ENCODE measurements at regions not wholly inside any gene's neighbourhood (a gene's known extent, or its start where the extent isn't known, plus 50 kb on each side); places are given as distances from the start of the nearest gene placed in this dataset.

- Mint-ChIP-seq H3K9me3 (peaks cover 23% of the 10 kb centered on the region), H3K4me3 (no peak overlapping the region), H3K27me3 (ENCODE audit: insufficient read depth, low read depth) (peaks cover 3% of the 10 kb centered on the region), H3K36me3 (no peaks in the 10 kb centered on the region), H3K27ac (no peak overlapping the region), H3K4me1 (no peaks in the 10 kb centered on the region)
- H3K9ac ChIP-seq, result no peak overlapping the region
- H3K27ac ChIP-seq, result no peak overlapping the region
- H4K20me1 ChIP-seq (ENCODE audit: low read depth), result no peaks in the 10 kb centered on the region
- H3F3A ChIP-seq (ENCODE audit: low read depth), result no peaks in the 10 kb centered on the region
- no peak overlapping the region for H3K4me2 ChIP-seq
- no peak overlapping the region for H2AFZ ChIP-seq (replicated peaks)
- H3K9me3 ChIP-seq (ENCODE audit: low read depth), result peaks cover 7% of the 10 kb centered on the region
- H3K36me3 ChIP-seq, result no peaks in the 10 kb centered on the region
- no peaks in the 10 kb centered on the region for H3K79me2 ChIP-seq (ENCODE audit: low read depth)
- no peak for DNase-seq (ENCODE audit: low spot score)
- H3K4me3 ChIP-seq, result no peak overlapping the region
- no peaks in the 10 kb centered on the region for H3K4me1 ChIP-seq
- TF ChIP-seq CTCF (IDR thresholded peaks at IDR 0.05), result no peak
- TF ChIP-seq EZH2phosphoT487 (IDR thresholded peaks at IDR 0.05), result no peak
- TF ChIP-seq EZH2 (IDR thresholded peaks at IDR 0.05), result no peak
- no peaks in the 10 kb centered on the region for H3K27me3 ChIP-seq
Observed at GRCh38 chr7:64102656-64103400, 57.6 kb downstream of the ZNF727 start.

- Histone ChIP-seq H3K27me3 (no peaks in the 10 kb centered on the region), H2AFZ (replicated peaks) (no peak overlapping the region), H3K79me2 (ENCODE audit: low read depth) (no peaks in the 10 kb centered on the region), H3K9me3 (ENCODE audit: low read depth) (no peaks in the 10 kb centered on the region), H3K4me1 (no peaks in the 10 kb centered on the region), H3K4me2 (no peak overlapping the region), H3K9ac (no peak overlapping the region), H3K27ac (no peak overlapping the region), H4K20me1 (ENCODE audit: low read depth) (no peaks in the 10 kb centered on the region), H3K36me3 (no peaks in the 10 kb centered on the region), H3K4me3 (no peak overlapping the region), H3F3A (ENCODE audit: low read depth) (no peaks in the 10 kb centered on the region)
- Mint-ChIP-seq H3K4me1 (no peaks in the 10 kb centered on the region), H3K9me3 (peaks cover 37% of the 10 kb centered on the region), H3K4me3 (no peak overlapping the region), H3K27ac (no peak overlapping the region), H3K36me3 (no peaks in the 10 kb centered on the region), H3K27me3 (ENCODE audit: insufficient read depth, low read depth) (peaks cover 2% of the 10 kb centered on the region)
- TF ChIP-seq CTCF (IDR thresholded peaks at IDR 0.05) (no peak), EZH2 (IDR thresholded peaks at IDR 0.05) (no peak), EZH2phosphoT487 (IDR thresholded peaks at IDR 0.05) (no peak)
- no peak for DNase-seq (ENCODE audit: low spot score)
Observed at GRCh38 chr7:64113981-64114380, 68.7 kb downstream of the ZNF727 start.

GRCh38 chr7:64114791-64115190, 69.6 kb downstream of the ZNF727 start:
- peaks cover 38% of the 10 kb centered on the region for H3K9me3 Mint-ChIP-seq

More at GRCh38 chr7:64114791-64115190, 69.6 kb downstream of the ZNF727 start:
- H3K4me1 ChIP-seq, result no peaks in the 10 kb centered on the region
- no peak overlapping the region for H3K4me3 ChIP-seq
- TF ChIP-seq CTCF (IDR thresholded peaks at IDR 0.05) (no peak), EZH2 (IDR thresholded peaks at IDR 0.05) (no peak), EZH2phosphoT487 (IDR thresholded peaks at IDR 0.05) (no peak)
- Mint-ChIP-seq H3K4me1 (no peaks in the 10 kb centered on the region), H3K36me3 (no peaks in the 10 kb centered on the region), H3K27me3 (ENCODE audit: insufficient read depth, low read depth) (peaks cover 2% of the 10 kb centered on the region), H3K4me3 (no peak overlapping the region), H3K27ac (no peak overlapping the region)
- H3K9me3 ChIP-seq (ENCODE audit: low read depth), result no peaks in the 10 kb centered on the region
- H3K79me2 ChIP-seq (ENCODE audit: low read depth), result no peaks in the 10 kb centered on the region
- H3K36me3 ChIP-seq, result no peaks in the 10 kb centered on the region
- no peak overlapping the region for H3K27ac ChIP-seq
- no peaks in the 10 kb centered on the region for H3K27me3 ChIP-seq
- H3K9ac ChIP-seq, result no peak overlapping the region
- H3F3A ChIP-seq (ENCODE audit: low read depth), result no peaks in the 10 kb centered on the region
- no peaks in the 10 kb centered on the region for H4K20me1 ChIP-seq (ENCODE audit: low read depth)
- no peak overlapping the region for H2AFZ ChIP-seq (replicated peaks)
- DNase-seq (ENCODE audit: low spot score), result no peak
- no peak overlapping the region for H3K4me2 ChIP-seq

Measured in neural progenitor cell (in vitro differentiated cells).